ENCODE measurements at regions not wholly inside any gene's neighbourhood (a gene's known extent, or its start where the extent isn't known, plus 50 kb on each side); places are given as distances from the start of the nearest gene placed in this dataset.

- DNase-seq = no peak
- H3K27ac Mint-ChIP-seq = no peak overlapping the region
- H3K36me3 Mint-ChIP-seq (ENCODE audit: low read depth) = no peaks in the 10 kb centered on the region
- peaks cover 21% of the 10 kb centered on the region for H3K9me3 Mint-ChIP-seq
- no peaks in the 10 kb centered on the region for H3K4me1 Mint-ChIP-seq (ENCODE audit: low read depth)
- no peak for TF ChIP-seq CTCF (IDR thresholded peaks at IDR 0.05)
- no peak overlapping the region for H3K4me3 Mint-ChIP-seq
- no peaks in the 10 kb centered on the region for H3K27me3 Mint-ChIP-seq (ENCODE audit: insufficient read depth)
Measured at GRCh38 chr2:125696560-125696959, 959.4 kb upstream of the GYPC start.

- DNase-seq = no peak
- no peak for TF ChIP-seq CTCF (IDR thresholded peaks at IDR 0.05)
- Mint-ChIP-seq H3K9me3 (peaks cover 21% of the 10 kb centered on the region), H3K27me3 (ENCODE audit: insufficient read depth) (no peaks in the 10 kb centered on the region), H3K36me3 (ENCODE audit: low read depth) (no peaks in the 10 kb centered on the region), H3K4me1 (ENCODE audit: low read depth) (no peaks in the 10 kb centered on the region), H3K27ac (no peak overlapping the region), H3K4me3 (no peak overlapping the region)
Measured at GRCh38 chr2:125698280-125698679, 957.7 kb upstream of the GYPC start.

- no peak for TF ChIP-seq CTCF (IDR thresholded peaks at IDR 0.05)
- H3K36me3 Mint-ChIP-seq (ENCODE audit: low read depth) = no peaks in the 10 kb centered on the region
- H3K4me3 Mint-ChIP-seq = no peak overlapping the region
- H3K27me3 Mint-ChIP-seq (ENCODE audit: insufficient read depth) = no peaks in the 10 kb centered on the region
- H3K4me1 Mint-ChIP-seq (ENCODE audit: low read depth) = no peaks in the 10 kb centered on the region
- H3K9me3 Mint-ChIP-seq = peaks cover 12% of the 10 kb centered on the region
- DNase-seq = no peak
- no peak overlapping the region for H3K27ac Mint-ChIP-seq
Measured at GRCh38 chr2:125701070-125701469, 954.9 kb upstream of the GYPC start.

- Mint-ChIP-seq H3K4me1 (ENCODE audit: low read depth) (no peaks in the 10 kb centered on the region), H3K4me3 (no peak overlapping the region), H3K27me3 (ENCODE audit: insufficient read depth) (no peaks in the 10 kb centered on the region), H3K27ac (no peak overlapping the region), H3K9me3 (peaks cover 27% of the 10 kb centered on the region), H3K36me3 (ENCODE audit: low read depth) (no peaks in the 10 kb centered on the region)
- TF ChIP-seq CTCF (IDR thresholded peaks at IDR 0.05) = no peak
- DNase-seq = no peak
Measured at GRCh38 chr2:125707611-125708010, 948.3 kb upstream of the GYPC start.

GRCh38 chr2:125710561-125710960 lies 945.4 kb upstream of the GYPC start:
- Mint-ChIP-seq H3K4me3 (no peak overlapping the region), H3K9me3 (peaks cover 42% of the 10 kb centered on the region), H3K27ac (no peak overlapping the region), H3K27me3 (ENCODE audit: insufficient read depth) (no peaks in the 10 kb centered on the region), H3K36me3 (ENCODE audit: low read depth) (no peaks in the 10 kb centered on the region), H3K4me1 (ENCODE audit: low read depth) (no peaks in the 10 kb centered on the region)
- no peak for DNase-seq
- no peak for TF ChIP-seq CTCF (IDR thresholded peaks at IDR 0.05)

GRCh38 chr2:125711075-125711474 lies 944.9 kb upstream of the GYPC start:
- TF ChIP-seq CTCF (IDR thresholded peaks at IDR 0.05) = no peak
- H3K4me3 Mint-ChIP-seq = no peak overlapping the region
- H3K27me3 Mint-ChIP-seq (ENCODE audit: insufficient read depth) = no peaks in the 10 kb centered on the region
- no peaks in the 10 kb centered on the region for H3K4me1 Mint-ChIP-seq (ENCODE audit: low read depth)
- H3K36me3 Mint-ChIP-seq (ENCODE audit: low read depth) = no peaks in the 10 kb centered on the region
- peaks cover 46% of the 10 kb centered on the region for H3K9me3 Mint-ChIP-seq
- H3K27ac Mint-ChIP-seq = no peak overlapping the region
- no peak for DNase-seq
